C4-2B (cell line): ENCODE measurements at regions not wholly inside any gene's neighbourhood (a gene's known extent, or its start where the extent isn't known, plus 50 kb on each side); places are given as distances from the start of the nearest gene placed in this dataset.

Source experiments
- CTCF ChIP-seq: fragments of 450-650 bp; conservative IDR thresholded peaks from 2 replicates; pipeline ENCODE4 v1.5.1; 2017; ENCODE audit warnings: mild to moderate bottlenecking
- ZFX ChIP-seq: fragments of 450-650 bp; IDR thresholded peaks from 2 replicates; pipeline ENCODE4 v1.6.1; 2017

GRCh38 chr3:96259299-96259698 lies 555.1 kb upstream of the EPHA6 start:
- TF ChIP-seq CTCF (no peak), ZFX (no peak)
